HCT116 (cell line): ENCODE measurements at regions not wholly inside any gene's neighbourhood (a gene's known extent, or its start where the extent isn't known, plus 50 kb on each side); places are given as distances from the start of the nearest gene placed in this dataset.
"Not testable (repeated sequence)": the region's sequence is repeated elsewhere in the genome, so short reads cannot be mapped to it uniquely, and the experiment has no call there.

Experiments used
- ATAC-seq: fragments of 200-7000 bp; cut with Tn5 transposase; 2 replicates; pipeline ENCODE4 v1.9.1; 2020; ENCODE audit warnings: mild to moderate bottlenecking, moderate library complexity
- BruUV-seq: library from RNA; stranded (reverse); fragments of 400-500 nt; replicated peaks from 2 replicates; lab custom pipeline; 2021; lab: Mats Ljungman, UMichigan
- CTCF ChIA-PET: fragments of 300-600 bp; sonication (Branson Sonifier 250); formaldehyde crosslinking; loops from one replicate; lab custom pipeline; 2021; ENCODE audit warnings: antibody characterized with exemption; lab: Charles Lee
- POLR2A ChIA-PET: fragments of 300-600, 350-600 bp; sonication (Branson Sonifier 250); formaldehyde crosslinking; loops from one replicate; lab custom pipeline; 2021; ENCODE audit warnings: antibody characterized with exemption; lab: Charles Lee
- RAD21 ChIA-PET, 2 experiments: fragments of 300-600 bp; sonication (Branson Sonifier 250); formaldehyde crosslinking; loops; one replicate each; lab custom pipeline; 2023; ENCODE audit warnings: low total read pairs in 2 of 2; ENCODE audit not compliant: uncharacterized antibody in 2 of 2, unreplicated experiment in 2 of 2, low non-redundant PET in 1 of 2; lab: Charles Lee
- DNase-seq: peaks from one replicate; pipeline ENCODE4 v3.0.0-alpha.2; 2010; ENCODE audit warnings: low read depth, low spot score
- H2AFZ ChIP-seq: fragments of 200-600 bp; shearing (Covaris generic), sonication (generic); 2 replicates; pipeline ENCODE4 v1.6.1; 2017; ENCODE audit warnings: low read depth, mixed run types, mixed read lengths, antibody characterized with exemption, low read length; ENCODE audit not compliant: poor library complexity, severe bottlenecking
- H3K27ac ChIP-seq: 2 replicates; pipeline ENCODE4 v1.5.1; 2012; ENCODE audit warnings: low read depth, low read length
- H3K27me3 ChIP-seq: fragments of 200-600 bp; sonication (generic); 2 replicates; pipeline ENCODE4 v1.6.1; 2016; ENCODE audit warnings: mixed run types, low read length, mixed read lengths; ENCODE audit not compliant: insufficient read depth
- H3K36me3 ChIP-seq, 2 experiments: fragments of 200-500 bp in 1 of 2; fragments of 200-600 bp in 1 of 2; sonication (Bioruptor generic) in 1 of 2; sonication (generic) in 1 of 2; 2 replicates each; pipeline versions ENCODE4 v1.5.1 to v1.6.1; 2014 to 2016; ENCODE audit warnings: low read length in 2 of 2, inconsistent platforms in 1 of 2, mixed read lengths in 1 of 2, mixed run types in 1 of 2; ENCODE audit not compliant: insufficient read depth in 2 of 2, control insufficient read depth in 1 of 2
- H3K4me1 ChIP-seq, 2 experiments: fragments of 200-600 bp in 1 of 2; sonication (generic) in 1 of 2; 2 replicates each; pipeline versions ENCODE4 v1.5.1 to v1.6.1; 2012 to 2017; ENCODE audit warnings: low read length in 2 of 2, inconsistent platforms in 1 of 2, mild to moderate bottlenecking in 1 of 2, mixed read lengths in 1 of 2, mixed run types in 1 of 2, moderate library complexity in 1 of 2; ENCODE audit not compliant: insufficient read depth in 2 of 2, control insufficient read depth in 1 of 2
- H3K4me2 ChIP-seq: fragments of 200-600 bp; sonication (generic); 2 replicates; pipeline ENCODE4 v1.6.1; 2017; ENCODE audit warnings: mixed run types, low read length, mixed read lengths
- H3K4me3 ChIP-seq, 2 experiments: fragments of 200-600 bp in 1 of 2; sonication (generic) in 1 of 2; replicated peaks in 1 of 2; 2 replicates each; pipeline ENCODE4 v1.5.1; 2011 to 2016; ENCODE audit warnings: low read length in 2 of 2, control low read depth in 1 of 2, low read depth in 1 of 2, mild to moderate bottlenecking in 1 of 2, mixed read lengths in 1 of 2, mixed run types in 1 of 2
- H3K79me2 ChIP-seq: fragments of 200-600 bp; sonication (generic); 2 replicates; pipeline ENCODE4 v1.6.1; 2017; ENCODE audit warnings: mild to moderate bottlenecking, mixed run types, low read length, moderate library complexity, mixed read lengths; ENCODE audit not compliant: insufficient read depth
- H3K9ac ChIP-seq: fragments of 200-600 bp; sonication (generic); 2 replicates; pipeline ENCODE4 v1.6.1; 2016; ENCODE audit warnings: low read length, mixed read lengths
- H3K9me2 ChIP-seq: fragments of 200-600 bp; sonication (generic), shearing (Covaris generic); 2 replicates; pipeline ENCODE4 v1.6.1; 2017; ENCODE audit warnings: mixed run types, mild to moderate bottlenecking, moderate library complexity; ENCODE audit not compliant: insufficient read depth
- H3K9me3 ChIP-seq, 2 experiments: fragments of 200-500 bp in 1 of 2; fragments of 200-600 bp in 1 of 2; sonication (Bioruptor generic) in 1 of 2; sonication (generic) in 1 of 2; 2 replicates each; pipeline ENCODE4 v1.6.1; 2014 to 2017; ENCODE audit warnings: low read length in 2 of 2, mixed read lengths in 2 of 2, inconsistent platforms in 1 of 2, low read depth in 1 of 2, mild to moderate bottlenecking in 1 of 2, mixed run types in 1 of 2, moderate library complexity in 1 of 2; ENCODE audit not compliant: control insufficient read depth in 1 of 2, insufficient read depth in 1 of 2
- H4K20me1 ChIP-seq: fragments of 200-600 bp; sonication (generic), shearing (Covaris generic); 2 replicates; pipeline ENCODE4 v1.6.1; 2017; ENCODE audit warnings: mixed run types, mild to moderate bottlenecking, moderate library complexity; ENCODE audit not compliant: insufficient read depth
- CEBPB ChIP-seq: IDR thresholded peaks from 2 replicates; pipeline ENCODE4 v1.6.1; 2012; ENCODE audit warnings: low read depth
- EGR1 ChIP-seq: IDR thresholded peaks from 2 replicates; pipeline ENCODE4 v1.6.1; 2012; ENCODE audit warnings: low read depth
- ELF1 ChIP-seq: IDR thresholded peaks from 2 replicates; pipeline ENCODE4 v1.6.1; 2012; ENCODE audit warnings: low read depth, borderline replicate concordance
- EZH2 ChIP-seq: fragments of 200-600 bp; sonication (generic); IDR thresholded peaks from 2 replicates; pipeline ENCODE4 v1.6.1; 2017; ENCODE audit warnings: antibody characterized with exemption, mixed run types
- EZH2phosphoT487 ChIP-seq: fragments of 200-600 bp; IDR thresholded peaks from 2 replicates; pipeline ENCODE4 v1.6.1; 2018; ENCODE audit warnings: antibody characterized with exemption, borderline replicate concordance
- JUND ChIP-seq: IDR thresholded peaks from 2 replicates; pipeline ENCODE4 v1.6.1; 2012
- POLR2A ChIP-seq: IDR thresholded peaks from 2 replicates; pipeline ENCODE4 v1.7.0; 2011; ENCODE audit warnings: borderline replicate concordance; ENCODE audit not compliant: insufficient read depth, insufficient read length; ENCODE audit errors: extremely low read depth
- REST ChIP-seq: IDR thresholded peaks from 2 replicates; pipeline ENCODE4 v1.6.1; 2012; ENCODE audit warnings: low read depth
- SRF ChIP-seq: IDR thresholded peaks from 2 replicates; pipeline ENCODE4 v1.6.1; 2012; ENCODE audit warnings: low read depth
- TCF7L2 ChIP-seq: IDR thresholded peaks from 2 replicates; pipeline ENCODE4 v1.7.0; 2011; ENCODE audit warnings: borderline replicate concordance, inconsistent platforms; ENCODE audit not compliant: insufficient read depth, insufficient read length; ENCODE audit errors: extremely low read depth
- ZNF274 ChIP-seq: fragments of 200-500 bp; sonication (Bioruptor generic); IDR thresholded peaks from 2 replicates; pipeline ENCODE4 v1.6.1; 2014; ENCODE audit warnings: mild to moderate bottlenecking, low read depth, low read length, inconsistent platforms
- intact Hi-C: fragments of 100-400 bp; cut with micrococcal nuclease; formaldehyde crosslinking; loops from 2 replicates; pipeline ENCODE4 v1.10.0; 2022

GRCh38 chr11:127943152-127943551 is 644.2 kb downstream of the ETS1 start:
- H3K9me2 ChIP-seq: no peaks in the 10 kb centered on the region
- no peak overlapping the region for H3K27ac ChIP-seq
- H3K4me3 ChIP-seq: no peak overlapping the region
- DNase-seq: no peak
- no peaks in the 10 kb centered on the region for H3K27me3 ChIP-seq
- ChIA-PET POLR2A (no interaction called here), CTCF (no interaction called here), RAD21 (no interaction called here)
- no peaks in the 10 kb centered on the region for H3K36me3 ChIP-seq
- no peaks in the 10 kb centered on the region; a peak in 2 of 4 replicates for H3K9me3 ChIP-seq
- no peaks in the 10 kb centered on the region for H3K79me2 ChIP-seq
- intact Hi-C loops: no loop called here
- ATAC-seq: no peak
- no peaks in the 10 kb centered on the region for H3K4me1 ChIP-seq
- BruUV-seq: no TSS peak
- no peak overlapping the region for H3K4me2 ChIP-seq
- H4K20me1 ChIP-seq: no peaks in the 10 kb centered on the region
- H2AFZ ChIP-seq: no peak overlapping the region
- TF ChIP-seq SRF (no peak), EGR1 (no peak)
- no peak overlapping the region for H3K9ac ChIP-seq

- H3K27ac ChIP-seq, intact Hi-C loops, CTCF ChIA-PET, H3K4me1 ChIP-seq, RAD21 ChIA-PET, H3K79me2 ChIP-seq, ATAC-seq, H3K27me3 ChIP-seq, H3K4me3 ChIP-seq, H3K9me2 ChIP-seq, H3K4me2 ChIP-seq, H3K9ac ChIP-seq, H4K20me1 ChIP-seq, H2AFZ ChIP-seq, POLR2A ChIA-PET, H3K9me3 ChIP-seq, BruUV-seq, DNase-seq, H3K36me3 ChIP-seq: not testable (repeated sequence)
Observed at GRCh38 chr11:127941554-127941953, 645.8 kb downstream of the ETS1 start.

- TF ChIP-seq ELF1 (no peak), POLR2A (no peak), ZNF274 (no peak), JUND (no peak), TCF7L2 (no peak), EZH2 (no peak), EGR1 (no peak), EZH2phosphoT487 (no peak), REST (no peak), CEBPB (no peak)
- TF ChIP-seq, all 23 proteins: peak for 0
- no peak for ATAC-seq
- no peak for DNase-seq
Observed at GRCh38 chr11:127939000-127939399, 648.4 kb downstream of the ETS1 start.

More at GRCh38 chr11:127939000-127939399, 648.4 kb downstream of the ETS1 start:
- intact Hi-C loops: no loop called here
- H3K36me3 ChIP-seq: no peaks in the 10 kb centered on the region
- ChIA-PET POLR2A (no interaction called here), CTCF (no interaction called here), RAD21 (no interaction called here)
- H3K4me3 ChIP-seq: no peak overlapping the region
- no peaks in the 10 kb centered on the region for H3K4me1 ChIP-seq
- no peak overlapping the region for H3K27ac ChIP-seq
- H3K4me2 ChIP-seq: no peak overlapping the region
- H3K9me2 ChIP-seq: no peaks in the 10 kb centered on the region
- H2AFZ ChIP-seq: no peak overlapping the region
- H3K79me2 ChIP-seq: no peaks in the 10 kb centered on the region
- no peaks in the 10 kb centered on the region for H3K27me3 ChIP-seq
- H3K9me3 ChIP-seq: no peaks in the 10 kb centered on the region; a peak in 1 of 4 replicates
- no peak overlapping the region for H3K9ac ChIP-seq
- no TSS peak for BruUV-seq
- H4K20me1 ChIP-seq: no peaks in the 10 kb centered on the region
